ENCODE measurements at regions not wholly inside any gene's neighbourhood (a gene's known extent, or its start where the extent isn't known, plus 50 kb on each side); places are given as distances from the start of the nearest gene placed in this dataset.

DNA sequence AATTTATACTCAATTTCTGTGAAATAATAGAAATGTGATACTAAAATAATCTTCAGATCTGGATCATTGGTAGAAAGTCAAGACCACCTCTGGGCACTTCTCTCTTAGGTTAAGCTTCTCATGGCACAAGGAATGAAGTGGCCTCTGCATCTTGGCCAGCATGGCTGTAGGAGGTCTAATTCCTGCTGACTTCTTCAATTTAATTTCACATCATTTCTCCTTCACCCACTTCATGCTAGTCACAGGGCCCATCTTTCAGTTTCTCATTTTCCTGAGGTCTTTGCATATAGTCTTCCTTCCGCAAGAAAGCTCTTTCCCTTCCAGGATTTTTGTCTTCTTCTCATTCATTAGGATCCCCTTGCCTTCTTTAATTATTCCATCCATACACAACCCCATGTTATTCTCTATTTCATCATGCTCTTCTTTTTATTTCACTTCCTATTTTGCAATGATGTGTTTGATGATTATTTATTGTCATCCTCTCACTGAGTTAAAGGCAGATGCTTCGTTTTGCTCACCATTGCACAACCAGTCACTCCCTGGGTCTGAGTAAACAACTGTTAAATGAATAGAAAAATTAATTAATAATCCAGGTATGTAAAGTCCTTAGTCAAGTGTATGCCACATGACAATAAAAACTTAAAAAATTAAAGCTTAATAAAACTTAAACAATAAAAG, 397.4 kb downstream of the SPRY2 start:
- no peak overlapping the region for H3K4me2 ChIP-seq (ENCODE audit: low read depth, low read length)
- no peak overlapping the region for H2BK120ac ChIP-seq (ENCODE audit: low read depth, low read length)
- H4K5ac ChIP-seq (ENCODE audit: low read depth, low read length): no peak overlapping the region
- ChIA-PET CTCF (no interaction called here), POLR2A (ENCODE audit: unreplicated experiment) (no interaction called here)
- no peak overlapping the region for H3K27ac ChIP-seq (ENCODE audit: insufficient read depth, low read length)
- no TSS peak for BruUV-seq (replicated peaks)
- 0 out of 2 replicates have a peak overlapping the region, but pooled peaks have one; percentile 39 for H3K18ac ChIP-seq (ENCODE audit: low read depth, low read length)
- 0 out of 2 replicates have a peak, but pooled peaks cover 2% of the 10 kb centered on the region for H3K9me1 ChIP-seq (ENCODE audit: insufficient read depth, low read length)
- WGBS, 2 experiments (ENCODE audit: extremely low coverage in 2 of 2, insufficient read length in 1 of 2): 100% methylated on average over 1 of the region's 2 CpGs; no CpG with 5 or more reads in 1 of the 2 experiments
- no peak overlapping the region for H2AFZ ChIP-seq (replicated peaks; ENCODE audit: low read length, poor library complexity)
- no peak overlapping the region for H2BK15ac ChIP-seq (ENCODE audit: low read depth, low read length)
- TF ChIP-seq CEBPB (IDR thresholded peaks at IDR 0.05; ENCODE audit: low read depth, low read length) (peak; percentile 33; the same call in 1 of the 2 replicates), RAD21 (IDR thresholded peaks at IDR 0.05; ENCODE audit: low read length) (no peak)
- H2AK9ac ChIP-seq (replicated peaks; ENCODE audit: low read depth, low read length, poor library complexity): no peak overlapping the region
- DNase-seq: no peak
- H3K79me1 ChIP-seq (ENCODE audit: low read depth in 1 of 2, low read length in 2 of 2): no peaks in the 10 kb centered on the region
- H3K4ac ChIP-seq (ENCODE audit: low read depth, low read length): no peak overlapping the region
- H3K9ac ChIP-seq (ENCODE audit: low read depth, low read length): no peak overlapping the region
- H3K9me3 ChIP-seq (ENCODE audit: control insufficient read depth, insufficient read depth, low read length): no peaks in the 10 kb centered on the region
- in situ Hi-C loops (cut with MboI; ENCODE audit: low sequenced_read_pairs): no loop called here
- no peak overlapping the region for H3K14ac ChIP-seq (replicated peaks; ENCODE audit: low read depth, low read length)
- dilution Hi-C loops (cut with HindIII; ENCODE audit: low sequenced_read_pairs, unreplicated experiment): no loop called here
- no peak overlapping the region for H4K91ac ChIP-seq (ENCODE audit: insufficient read depth, low read depth, low read length)
- H3K4me1 ChIP-seq (ENCODE audit: control insufficient read depth, insufficient read depth, low read length): peaks cover 2% of the 10 kb centered on the region; the same call in 1 of the 2 replicates
- H4K20me1 ChIP-seq (ENCODE audit: insufficient read depth, low read length): no peaks in the 10 kb centered on the region
- no peak overlapping the region for H3K23ac ChIP-seq (ENCODE audit: low read depth, low read length)
- no peak overlapping the region for H2AK5ac ChIP-seq (ENCODE audit: low read depth, low read length)
- H3K36me3 ChIP-seq (ENCODE audit: control insufficient read depth, insufficient read depth, low read length): no peaks in the 10 kb centered on the region
- H4K8ac ChIP-seq (ENCODE audit: low read depth in 2 of 2, low read length in 2 of 2): no peak overlapping the region
- no peak overlapping the region for H2BK20ac ChIP-seq (ENCODE audit: low read depth, low read length)
- H3K27me3 ChIP-seq (ENCODE audit: control insufficient read depth, insufficient read depth, low read length): no peaks in the 10 kb centered on the region
- no peak overlapping the region for H2BK5ac ChIP-seq (ENCODE audit: low read depth, low read length, poor library complexity, severe bottlenecking)
- H3K56ac ChIP-seq (ENCODE audit: extremely low read depth, insufficient read depth, low read length): no peak overlapping the region
- intact Hi-C loops (cut with micrococcal nuclease): no loop called here
- ATAC-seq (ENCODE audit: low read depth): no peak
- no peak overlapping the region for H3K4me3 ChIP-seq (ENCODE audit: insufficient read depth, low read depth, low read length)

Data from IMR-90 (cell line).